SK-N-SH treated with all-trans-retinoic acid at 6 μM for 48 hours (cell line): ENCODE measurements at regions not wholly inside any gene's neighbourhood (a gene's known extent, or its start where the extent isn't known, plus 50 kb on each side); places are given as distances from the start of the nearest gene placed in this dataset.

Source experiments
- BACH2 ChIP-seq: fragments of 250-450 bp; sonication (Bioruptor Pico); IDR thresholded peaks from 2 replicates; pipeline ENCODE4 v1.9.0; 2021; ENCODE audit warnings: mild to moderate bottlenecking, borderline replicate concordance
- CSDC2 ChIP-seq: fragments of 250-450 bp; sonication (Bioruptor Pico); IDR thresholded peaks from 2 replicates; pipeline ENCODE4 v1.5.0; 2020; ENCODE audit warnings: mild to moderate bottlenecking, moderate library complexity
- ESRRG ChIP-seq: fragments of 250-450 bp; sonication (Bioruptor Pico); IDR thresholded peaks from 2 replicates; pipeline ENCODE4 v1.6.1; 2021; ENCODE audit warnings: mild to moderate bottlenecking
- OSR1 ChIP-seq: fragments of 250-450 bp; sonication (Bioruptor Pico); IDR thresholded peaks from 2 replicates; pipeline ENCODE4 v1.8.0; 2022; ENCODE audit warnings: moderate library complexity, mild to moderate bottlenecking, inconsistent platforms
- PATZ1 ChIP-seq: fragments of 250-450 bp; sonication (Bioruptor Pico); IDR thresholded peaks from 2 replicates; pipeline ENCODE4 v1.8.0; 2020; ENCODE audit warnings: mild to moderate bottlenecking, moderate library complexity, borderline replicate concordance
- PPARA ChIP-seq: fragments of 250-450 bp; sonication (Bioruptor Pico); IDR thresholded peaks from 2 replicates; pipeline ENCODE4 v1.5.0; 2020; ENCODE audit warnings: mild to moderate bottlenecking, borderline replicate concordance
- RARB ChIP-seq: fragments of 250-450 bp; sonication (Bioruptor Pico); IDR thresholded peaks from 2 replicates; pipeline ENCODE4 v1.8.0; 2021; ENCODE audit warnings: mild to moderate bottlenecking, moderate library complexity
- SNAI2 ChIP-seq: fragments of 250-450 bp; sonication (Bioruptor Pico); IDR thresholded peaks from 2 replicates; pipeline ENCODE4 v1.5.0; 2020; ENCODE audit warnings: mild to moderate bottlenecking, moderate library complexity
- TOX ChIP-seq: fragments of 250-450 bp; sonication (Bioruptor Pico); IDR thresholded peaks from 2 replicates; pipeline ENCODE4 v1.8.0; 2021; ENCODE audit warnings: mild to moderate bottlenecking, moderate library complexity, borderline replicate concordance
- ZFP30 ChIP-seq: fragments of 450-650 bp; formaldehyde crosslinking; IDR thresholded peaks from 2 replicates; pipeline ENCODE4 v1.5.0; 2022; ENCODE audit warnings: mild to moderate bottlenecking, moderate library complexity
- ZNF70 ChIP-seq: fragments of 450-650 bp; formaldehyde crosslinking; IDR thresholded peaks from 2 replicates; pipeline ENCODE4 v1.5.0; 2020; ENCODE audit warnings: mild to moderate bottlenecking, moderate library complexity
- TF ChIP-seq, protein P1 (sequence below): fragments of 250-450 bp; sonication (Bioruptor Pico); IDR thresholded peaks from 2 replicates; pipeline ENCODE4 v1.5.1; 2020; ENCODE audit warnings: low read depth, mild to moderate bottlenecking, moderate library complexity

GRCh38 chr15:53202876-53203275 is 412.7 kb upstream of the ONECUT1 start:
- TF ChIP-seq PPARA (CRISPR knock-in tag), result no peak
- no peak for TF ChIP-seq ZFP30 (CRISPR knock-in tag)
- no peak for TF ChIP-seq PATZ1 (CRISPR knock-in tag)
- no peak for TF ChIP-seq ZNF70 (CRISPR knock-in tag)
- TF ChIP-seq OSR1 (CRISPR knock-in tag), result no peak
- no peak for TF ChIP-seq TOX
- no peak for TF ChIP-seq CSDC2 (CRISPR knock-in tag)
- no peak for TF ChIP-seq RARB (CRISPR knock-in tag)
- no peak for TF ChIP-seq SNAI2 (CRISPR knock-in tag)
- no peak for TF ChIP-seq ESRRG
- TF ChIP-seq, protein P1, sequence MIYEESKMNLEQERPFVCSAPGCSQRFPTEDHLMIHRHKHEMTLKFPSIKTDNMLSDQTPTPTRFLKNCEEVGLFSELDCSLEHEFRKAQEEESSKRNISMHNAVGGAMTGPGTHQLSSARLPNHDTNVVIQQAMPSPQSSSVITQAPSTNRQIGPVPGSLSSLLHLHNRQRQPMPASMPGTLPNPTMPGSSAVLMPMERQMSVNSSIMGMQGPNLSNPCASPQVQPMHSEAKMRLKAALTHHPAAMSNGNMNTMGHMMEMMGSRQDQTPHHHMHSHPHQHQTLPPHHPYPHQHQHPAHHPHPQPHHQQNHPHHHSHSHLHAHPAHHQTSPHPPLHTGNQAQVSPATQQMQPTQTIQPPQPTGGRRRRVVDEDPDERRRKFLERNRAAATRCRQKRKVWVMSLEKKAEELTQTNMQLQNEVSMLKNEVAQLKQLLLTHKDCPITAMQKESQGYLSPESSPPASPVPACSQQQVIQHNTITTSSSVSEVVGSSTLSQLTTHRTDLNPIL (CRISPR knock-in tag), result no peak
- no peak for TF ChIP-seq BACH2
